LoVo (cell line): ENCODE measurements at regions not wholly inside any gene's neighbourhood (a gene's known extent, or its start where the extent isn't known, plus 50 kb on each side); places are given as distances from the start of the nearest gene placed in this dataset.

Experiments
- DNase-seq: peaks from one replicate; pipeline ENCODE4 v3.0.0-alpha.2; 2016; ENCODE audit warnings: low spot score

DNA sequence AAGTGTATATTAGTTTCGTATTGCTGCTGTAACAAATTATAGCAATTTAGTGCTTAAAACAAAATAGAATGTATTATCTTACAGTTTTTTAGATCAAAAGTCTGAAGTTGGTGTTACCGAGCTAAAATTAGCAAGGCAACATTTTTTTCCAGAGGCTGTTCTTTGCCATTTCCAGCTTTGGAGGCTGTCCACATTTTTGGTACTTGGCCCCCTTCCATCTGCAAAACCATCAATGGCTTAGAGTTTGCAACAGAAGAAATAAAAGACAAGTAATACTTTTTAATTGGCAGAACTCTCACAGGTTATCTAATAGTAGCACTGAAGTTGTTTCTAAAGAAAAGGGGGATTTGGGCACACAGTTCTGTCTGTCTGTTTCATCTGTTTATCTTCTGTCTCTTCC lies 1248.5 kb downstream of the ROBO1 start:
- DNase-seq, result no peak

GRCh38 chr3:78529601-78530000 lies 1238.2 kb downstream of the ROBO1 start:
- DNase-seq, result no peak

GRCh38 chr3:78540485-78540884 lies 1227.3 kb downstream of the ROBO1 start:
- DNase-seq, result no peak

DNA sequence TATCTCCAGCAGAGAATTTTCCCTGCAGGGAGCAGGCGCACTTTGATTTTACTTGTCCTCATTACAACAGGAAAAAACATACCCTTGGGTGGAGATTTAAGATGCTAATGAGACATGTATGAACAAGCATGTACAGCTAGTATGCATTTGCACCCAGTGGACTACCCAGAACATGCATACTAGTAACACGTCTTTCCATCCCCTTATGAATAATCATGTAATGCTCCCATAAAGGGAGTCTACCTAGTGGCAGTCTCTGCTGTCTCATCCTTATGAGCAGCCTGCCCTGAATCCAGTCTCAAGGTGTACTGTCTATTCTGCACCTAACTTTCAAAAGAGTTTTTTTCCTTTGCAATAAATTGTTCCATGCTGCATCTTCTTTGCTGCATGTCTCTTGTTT lies 1222.0 kb downstream of the ROBO1 start:
- DNase-seq, result no peak
